MM.1S (cell line): ENCODE measurements at regions not wholly inside any gene's neighbourhood (a gene's known extent, or its start where the extent isn't known, plus 50 kb on each side); places are given as distances from the start of the nearest gene placed in this dataset.

ENCODE experiments used
- EZH2phosphoT487 ChIP-seq: fragments of 300-600 bp; sonication (generic); IDR thresholded peaks from 2 replicates; pipeline ENCODE4 v1.6.1; 2018; ENCODE audit warnings: antibody characterized with exemption, low read length
- TF ChIP-seq, protein P1 (sequence below): fragments of 300-600 bp; sonication (generic); IDR thresholded peaks from 2 replicates; pipeline ENCODE4 v1.5.1; 2016; ENCODE audit warnings: antibody characterized with exemption, low read length, mixed read lengths

DNA sequence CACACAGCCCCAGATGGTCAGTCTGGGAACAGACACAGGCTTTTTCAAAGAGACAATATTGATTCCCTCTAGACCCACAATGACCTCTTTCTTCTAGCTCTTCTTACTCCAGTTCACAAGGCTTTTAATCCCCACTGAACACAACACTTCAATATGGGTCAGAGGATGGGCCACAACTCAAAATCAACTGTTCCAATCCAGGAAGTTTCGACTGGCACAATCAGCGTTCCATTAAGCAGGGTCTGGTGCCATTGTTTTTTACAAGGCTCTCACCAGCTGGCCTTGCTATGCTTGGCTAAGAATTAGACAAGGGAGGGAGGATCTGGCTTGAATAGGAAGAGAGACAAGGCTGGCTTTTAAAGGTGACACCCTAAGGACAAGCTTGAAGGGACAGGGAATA is 199.4 kb upstream of the SLC24A2 start:
- TF ChIP-seq, protein P1, sequence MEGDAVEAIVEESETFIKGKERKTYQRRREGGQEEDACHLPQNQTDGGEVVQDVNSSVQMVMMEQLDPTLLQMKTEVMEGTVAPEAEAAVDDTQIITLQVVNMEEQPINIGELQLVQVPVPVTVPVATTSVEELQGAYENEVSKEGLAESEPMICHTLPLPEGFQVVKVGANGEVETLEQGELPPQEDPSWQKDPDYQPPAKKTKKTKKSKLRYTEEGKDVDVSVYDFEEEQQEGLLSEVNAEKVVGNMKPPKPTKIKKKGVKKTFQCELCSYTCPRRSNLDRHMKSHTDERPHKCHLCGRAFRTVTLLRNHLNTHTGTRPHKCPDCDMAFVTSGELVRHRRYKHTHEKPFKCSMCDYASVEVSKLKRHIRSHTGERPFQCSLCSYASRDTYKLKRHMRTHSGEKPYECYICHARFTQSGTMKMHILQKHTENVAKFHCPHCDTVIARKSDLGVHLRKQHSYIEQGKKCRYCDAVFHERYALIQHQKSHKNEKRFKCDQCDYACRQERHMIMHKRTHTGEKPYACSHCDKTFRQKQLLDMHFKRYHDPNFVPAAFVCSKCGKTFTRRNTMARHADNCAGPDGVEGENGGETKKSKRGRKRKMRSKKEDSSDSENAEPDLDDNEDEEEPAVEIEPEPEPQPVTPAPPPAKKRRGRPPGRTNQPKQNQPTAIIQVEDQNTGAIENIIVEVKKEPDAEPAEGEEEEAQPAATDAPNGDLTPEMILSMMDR: no peak
- TF ChIP-seq EZH2phosphoT487: no peak
